HG02884 (cell line): ENCODE measurements at regions not wholly inside any gene's neighbourhood (a gene's known extent, or its start where the extent isn't known, plus 50 kb on each side); places are given as distances from the start of the nearest gene placed in this dataset.
"Not testable (repeated sequence)": the region's sequence is repeated elsewhere in the genome, so short reads cannot be mapped to it uniquely, and the experiment has no call there.

Source experiments
- ATAC-seq: cut with Tn5 transposase; IDR thresholded peaks from one replicate; pipeline ENCODE4 v1.9.1; 2021; ENCODE audit warnings: mild to moderate bottlenecking, moderate library complexity; ENCODE audit not compliant: unreplicated experiment

DNA sequence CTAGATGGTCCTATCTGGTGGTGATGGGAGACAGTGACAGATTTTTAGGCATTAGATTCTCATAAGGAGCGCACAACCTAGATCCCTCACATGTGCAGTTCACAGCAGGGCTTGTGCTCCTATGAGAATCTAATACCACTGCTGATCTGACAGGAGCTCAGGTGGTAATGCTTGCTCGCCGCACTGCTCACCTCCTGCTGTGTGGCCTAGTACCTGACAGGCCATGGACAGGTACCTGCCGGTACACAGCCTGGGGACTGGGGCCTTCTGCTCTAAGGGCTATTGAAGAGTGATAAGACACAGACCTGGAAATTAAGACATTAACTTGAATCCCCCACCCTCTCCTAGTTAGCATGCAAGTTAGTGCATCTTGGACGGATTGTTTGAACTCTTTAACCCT is 64.4 kb downstream of the KLRB1 start:
- not testable (repeated sequence) for ATAC-seq

DNA sequence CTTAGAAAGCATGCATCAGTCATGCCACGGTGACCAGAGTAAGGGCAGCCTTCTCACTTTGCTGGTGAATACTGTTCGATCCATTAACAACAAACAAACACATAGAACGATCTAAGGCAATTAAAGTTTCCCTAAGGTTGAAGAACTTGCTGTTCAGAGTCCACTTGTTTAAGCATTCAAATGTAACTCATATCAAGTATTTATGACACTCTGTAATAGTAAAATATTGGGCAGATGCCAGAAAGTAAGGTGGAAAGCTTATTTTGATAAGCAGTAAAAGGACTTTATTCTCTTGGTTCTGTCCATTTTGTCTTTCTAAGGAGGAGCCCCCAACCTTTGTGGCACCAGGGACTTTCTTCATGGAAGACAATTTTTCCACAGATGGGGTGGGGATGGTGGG is 64.9 kb downstream of the KLRB1 start:
- not testable (repeated sequence) for ATAC-seq

DNA sequence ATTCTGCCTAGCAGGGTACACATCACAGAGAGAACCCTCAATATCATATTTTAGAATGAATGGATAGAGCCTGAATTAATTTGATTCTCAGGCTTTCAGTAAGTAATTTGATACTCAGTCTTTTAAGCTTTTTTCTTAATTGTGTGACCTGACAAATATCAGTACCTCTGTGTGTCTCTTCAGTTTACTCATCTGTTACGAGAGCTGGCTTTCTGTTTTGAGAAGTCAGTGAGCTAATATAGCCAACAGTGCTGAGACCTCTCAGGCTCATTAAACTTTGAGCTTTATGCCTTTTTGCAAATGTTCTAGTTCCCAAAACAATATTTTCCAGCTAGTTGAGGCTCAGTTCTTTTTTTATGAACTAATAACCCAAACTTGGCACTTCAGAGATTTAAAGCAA is 91.8 kb downstream of the KLRB1 start:
- not testable (repeated sequence) for ATAC-seq

DNA sequence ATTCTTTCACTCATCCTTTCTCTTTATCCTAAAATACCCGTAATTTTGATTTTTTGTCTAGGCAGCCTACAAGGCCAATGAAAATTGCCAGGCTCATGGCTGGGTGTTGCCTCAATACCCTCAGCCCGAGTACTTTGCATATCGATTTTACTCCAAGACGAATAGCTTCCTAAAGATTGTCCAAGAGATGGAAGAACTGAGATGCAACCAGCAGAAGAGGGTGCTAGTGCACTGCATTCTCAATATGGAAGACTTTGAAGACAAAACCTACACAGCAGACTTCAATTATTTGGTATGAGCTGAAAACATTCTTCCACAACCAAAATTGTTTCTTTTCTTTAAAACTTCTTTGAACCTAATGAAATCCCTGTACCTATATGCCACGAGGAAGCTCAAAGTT is 95.0 kb downstream of the KLRB1 start:
- not testable (repeated sequence) for ATAC-seq

DNA sequence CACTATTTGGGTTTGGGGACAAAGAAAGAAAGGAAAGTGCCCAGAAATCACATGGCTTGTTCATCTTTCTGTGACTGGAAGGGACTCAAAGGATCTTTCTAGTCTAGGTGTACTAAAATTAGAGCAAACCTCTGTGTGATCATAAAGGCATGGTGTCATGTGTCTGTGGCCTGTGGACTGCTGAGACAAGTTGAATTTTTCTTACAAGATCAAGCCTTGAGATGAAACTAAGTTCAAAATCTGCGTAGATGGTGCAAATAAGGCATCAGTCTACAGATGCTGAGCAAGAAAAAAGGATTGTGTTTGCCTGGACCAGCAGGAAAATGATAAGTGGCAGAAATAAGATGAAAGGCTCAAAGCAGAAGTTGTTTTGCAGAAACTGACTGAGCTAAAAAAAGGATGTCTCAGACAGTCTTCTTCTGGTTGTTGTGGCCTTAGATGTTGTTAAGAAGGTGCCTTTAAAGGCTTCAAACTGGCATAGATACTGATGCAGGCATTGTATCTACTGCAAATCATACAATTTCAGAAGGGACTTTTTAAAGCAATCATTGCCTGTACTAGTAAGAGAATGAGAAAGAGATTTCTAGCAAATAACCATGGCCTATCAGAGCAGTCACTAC is 97.2 kb downstream of the KLRB1 start:
- not testable (repeated sequence) for ATAC-seq

DNA sequence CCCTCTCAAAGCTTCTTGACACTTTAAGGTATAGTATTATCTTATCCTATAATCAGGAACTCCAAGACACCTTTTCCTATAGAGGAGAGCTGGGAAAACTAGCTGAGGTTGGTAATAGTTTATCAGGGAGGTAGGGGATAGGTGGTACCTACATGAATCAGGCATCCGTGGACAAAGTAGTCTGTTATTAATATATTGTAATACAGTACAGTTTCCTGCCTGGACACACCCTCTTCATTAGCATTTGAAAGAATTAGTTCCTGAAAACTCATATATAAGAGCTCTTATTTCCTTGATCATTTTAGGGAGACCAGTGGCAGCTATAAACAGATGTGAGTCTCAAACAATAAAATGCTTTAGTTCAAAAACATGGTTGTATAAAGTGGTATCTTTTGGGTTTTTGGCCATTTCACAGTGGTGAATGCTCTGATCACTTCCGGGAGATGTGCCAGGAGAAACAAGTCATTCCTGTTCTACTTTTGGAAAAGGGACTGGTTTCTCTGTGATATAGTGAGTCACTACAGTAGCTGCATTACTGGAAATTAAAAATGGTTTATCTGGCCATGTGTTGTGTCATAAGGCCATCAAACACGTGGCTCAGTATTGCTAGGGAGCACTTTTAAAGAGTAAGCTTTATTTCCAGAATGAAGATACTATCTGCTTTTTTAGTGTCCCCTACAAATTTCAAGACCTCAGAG is 98.1 kb downstream of the KLRB1 start:
- no peak for ATAC-seq

DNA sequence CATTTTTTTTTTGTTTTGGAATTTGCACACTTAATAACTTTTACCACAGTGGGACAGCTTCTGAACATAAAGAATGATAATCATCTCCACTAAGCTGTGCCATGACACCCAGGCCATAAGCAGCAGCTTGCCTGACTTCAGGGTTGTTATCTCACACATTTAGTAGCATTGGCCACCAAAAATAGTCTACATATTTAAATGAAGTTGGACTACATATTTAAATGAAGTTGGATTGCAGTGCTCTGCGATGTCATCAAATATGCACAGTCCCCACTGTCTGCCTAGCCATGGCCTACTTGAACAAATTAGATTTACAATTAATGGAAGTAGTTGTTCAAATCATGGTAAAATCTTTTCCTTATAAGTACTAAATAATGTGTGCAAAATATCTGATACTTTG is 101.0 kb downstream of the KLRB1 start:
- no peak for ATAC-seq

DNA sequence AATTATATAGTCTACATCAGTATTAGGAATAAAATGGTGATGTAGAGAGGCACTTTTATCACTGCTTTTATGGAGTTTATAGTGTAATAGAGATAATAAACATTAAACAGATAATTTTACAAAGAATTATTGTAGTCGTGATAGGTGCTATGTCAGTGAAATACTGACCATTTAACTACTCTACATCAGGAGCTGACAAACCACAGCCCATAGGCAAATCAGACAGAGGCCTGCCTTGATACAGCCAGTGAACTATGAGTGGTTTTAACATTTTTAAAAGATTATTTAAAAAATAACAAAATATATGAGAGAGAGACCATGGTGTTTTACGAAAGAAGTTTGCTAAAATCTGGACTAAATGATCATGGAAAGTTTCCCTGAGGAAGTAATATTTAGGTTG is 104.3 kb downstream of the KLRB1 start:
- not testable (repeated sequence) for ATAC-seq

DNA sequence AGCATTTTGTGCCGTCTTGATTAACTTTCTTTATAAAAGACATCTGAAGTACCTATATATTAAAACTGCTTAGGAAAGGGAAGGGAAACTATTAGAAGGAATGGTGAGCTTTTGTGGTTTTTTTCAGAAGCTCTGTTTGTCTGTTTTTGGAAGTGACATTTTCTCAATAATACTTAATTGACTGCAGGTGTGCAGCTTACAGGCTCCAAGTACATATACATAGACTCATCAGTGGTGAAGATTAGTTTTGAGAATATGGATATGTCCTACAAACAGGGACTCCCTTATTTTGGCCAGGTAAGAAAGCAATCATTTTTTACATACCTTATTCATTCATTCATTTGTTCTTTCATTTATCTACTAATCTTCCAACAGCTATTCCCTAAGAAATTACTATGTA is 104.9 kb downstream of the KLRB1 start:
- not testable (repeated sequence) for ATAC-seq

DNA sequence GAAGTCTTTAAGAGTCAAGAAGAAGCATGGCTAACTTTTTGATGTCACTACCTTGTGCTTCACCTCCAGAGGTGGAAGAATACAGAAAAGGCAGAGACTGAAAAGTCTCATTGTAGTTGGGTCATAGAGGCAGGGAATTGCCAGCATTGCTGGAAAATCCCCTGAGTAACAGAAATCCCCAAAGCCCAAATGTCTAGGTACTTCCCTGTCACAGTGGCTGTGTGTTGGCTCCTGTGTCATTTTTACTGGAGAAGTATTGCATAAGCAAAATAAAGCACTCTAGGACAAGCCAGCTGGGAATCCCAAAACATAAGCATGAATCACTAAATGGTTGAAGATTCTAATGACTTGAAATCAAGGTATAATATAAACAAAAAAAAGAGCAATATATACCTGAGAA is 114.4 kb downstream of the KLRB1 start:
- ATAC-seq: not testable (repeated sequence)

DNA sequence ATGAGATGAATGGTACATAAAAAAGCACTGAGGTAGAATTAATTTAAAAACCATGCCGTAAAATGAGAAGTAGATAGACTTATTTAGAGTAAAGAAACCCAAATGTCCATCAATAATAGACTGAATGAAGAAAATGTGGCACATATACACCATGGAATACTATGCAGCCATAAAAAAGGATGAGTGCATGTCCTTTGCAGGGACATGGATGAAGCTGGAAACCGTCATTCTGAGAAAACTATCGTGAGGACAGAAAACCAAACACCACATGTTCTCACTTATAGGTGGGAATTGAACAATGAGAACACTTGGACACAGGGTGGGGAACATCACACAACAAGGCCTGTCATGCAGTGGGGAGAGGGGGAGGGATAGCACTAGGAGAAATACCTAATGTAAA is 126.4 kb downstream of the KLRB1 start:
- ATAC-seq: not testable (repeated sequence)

DNA sequence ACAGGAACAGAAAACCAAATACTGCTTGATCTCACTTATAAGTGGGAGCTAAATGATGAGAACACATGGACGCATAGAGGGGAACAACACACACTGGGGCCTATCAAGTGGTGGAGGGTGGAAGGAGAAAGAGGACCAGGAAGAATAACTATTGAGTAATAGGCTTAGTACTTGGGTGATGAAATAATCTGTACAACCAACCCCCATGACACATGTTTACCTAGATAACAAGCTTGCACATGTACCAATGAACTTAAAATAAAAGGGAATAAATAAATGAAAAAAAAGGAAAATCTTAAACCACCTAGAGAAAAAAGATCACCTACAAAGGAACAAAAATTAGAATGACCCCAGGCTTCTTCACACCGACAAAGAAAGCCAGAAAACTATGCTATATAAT is 133.5 kb downstream of the KLRB1 start:
- not testable (repeated sequence) for ATAC-seq

DNA sequence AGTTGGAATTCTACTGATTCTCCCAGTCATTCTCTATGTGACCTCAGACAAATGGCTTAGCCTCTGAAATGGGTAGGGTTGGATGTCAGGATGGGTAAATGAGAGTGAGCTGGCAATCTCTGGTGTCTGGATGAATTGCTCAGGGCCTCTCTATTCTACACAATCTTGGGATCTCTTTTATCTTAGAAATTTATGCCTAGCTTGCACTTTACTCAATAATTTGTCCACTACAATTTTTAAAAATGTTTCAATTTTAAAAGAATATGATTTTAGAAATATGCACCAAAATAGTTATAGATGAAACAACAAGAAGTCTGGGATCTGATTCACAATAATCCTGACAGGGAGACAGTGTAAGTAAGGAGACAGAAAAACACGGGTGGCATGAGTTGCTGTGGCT is 134.1 kb downstream of the KLRB1 start:
- not testable (repeated sequence) for ATAC-seq

DNA sequence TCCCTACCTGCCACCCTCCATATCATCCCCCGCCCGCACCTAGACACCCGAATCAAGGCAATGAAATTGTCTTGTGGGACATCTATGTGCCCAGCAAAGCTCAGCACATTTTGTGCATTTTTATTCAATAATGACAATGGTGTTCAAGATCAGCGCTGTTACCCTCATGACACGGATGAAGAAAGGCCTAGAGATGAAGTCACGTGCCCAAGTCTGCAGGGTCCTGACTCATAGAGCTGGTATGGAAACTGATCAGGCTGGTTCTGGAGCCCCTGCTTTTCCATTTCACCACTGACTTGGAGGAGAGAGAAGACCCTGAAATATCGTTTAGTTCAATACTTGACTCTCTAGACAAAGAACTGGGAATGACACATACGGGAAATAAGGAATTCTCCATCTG is 136.2 kb downstream of the KLRB1 start:
- not testable (repeated sequence) for ATAC-seq

DNA sequence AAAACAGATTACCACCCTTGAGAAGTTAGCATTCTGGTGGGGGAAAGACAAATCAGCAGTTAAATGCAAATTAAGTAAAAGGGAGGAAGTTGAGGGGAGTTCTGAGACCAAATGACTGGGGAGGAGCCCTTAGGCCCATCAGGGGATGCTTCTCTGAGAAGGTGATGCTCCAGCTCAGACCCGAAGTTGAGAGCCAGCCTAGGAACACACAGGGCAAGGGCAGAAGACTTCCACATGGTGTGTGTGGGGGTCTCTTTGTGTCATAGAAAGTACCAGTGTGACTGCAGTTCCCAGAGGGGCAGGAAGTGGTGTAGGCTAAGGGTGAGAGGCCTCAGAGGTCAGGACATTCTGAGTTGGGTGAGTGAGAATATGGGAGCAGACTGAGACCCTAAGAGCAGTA is 137.3 kb downstream of the KLRB1 start:
- ATAC-seq: not testable (repeated sequence)

DNA sequence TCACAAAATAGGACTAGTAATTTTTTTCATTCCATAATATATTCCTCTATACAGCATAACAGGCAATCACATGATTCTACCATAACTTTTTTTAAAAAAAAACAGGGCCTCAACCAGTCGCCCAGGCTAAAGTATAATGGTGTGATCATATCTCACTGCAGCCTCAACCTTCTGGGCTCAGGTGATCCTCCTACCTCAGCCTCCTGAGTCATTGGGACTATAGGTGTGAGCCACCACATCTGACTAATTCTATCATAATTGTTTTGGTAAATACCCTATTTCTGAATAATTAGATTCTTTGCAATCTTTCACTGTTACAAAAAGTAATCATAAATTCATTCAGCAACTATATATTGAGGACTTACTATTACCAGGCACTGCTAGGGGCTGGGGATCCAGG is 137.8 kb downstream of the KLRB1 start:
- not testable (repeated sequence) for ATAC-seq

DNA sequence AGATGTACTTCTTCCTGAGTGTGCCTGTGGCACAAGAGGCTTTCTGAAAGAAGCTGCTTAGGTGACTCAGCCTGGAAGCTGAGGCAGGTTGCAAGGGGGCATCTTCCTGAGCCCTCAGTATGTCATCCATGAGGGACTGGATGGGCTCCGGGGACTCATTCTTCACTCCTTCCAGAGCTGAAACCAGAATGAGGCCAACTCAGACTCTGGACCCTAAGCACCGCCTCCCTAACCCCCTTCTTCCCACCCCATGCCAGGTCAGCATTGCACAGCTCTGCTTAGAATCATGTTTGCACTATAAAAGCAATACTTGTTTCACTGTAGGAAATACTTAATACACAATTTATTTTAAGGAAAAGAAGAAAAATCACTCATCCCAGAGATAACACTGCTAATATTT is 138.3 kb downstream of the KLRB1 start:
- not testable (repeated sequence) for ATAC-seq

DNA sequence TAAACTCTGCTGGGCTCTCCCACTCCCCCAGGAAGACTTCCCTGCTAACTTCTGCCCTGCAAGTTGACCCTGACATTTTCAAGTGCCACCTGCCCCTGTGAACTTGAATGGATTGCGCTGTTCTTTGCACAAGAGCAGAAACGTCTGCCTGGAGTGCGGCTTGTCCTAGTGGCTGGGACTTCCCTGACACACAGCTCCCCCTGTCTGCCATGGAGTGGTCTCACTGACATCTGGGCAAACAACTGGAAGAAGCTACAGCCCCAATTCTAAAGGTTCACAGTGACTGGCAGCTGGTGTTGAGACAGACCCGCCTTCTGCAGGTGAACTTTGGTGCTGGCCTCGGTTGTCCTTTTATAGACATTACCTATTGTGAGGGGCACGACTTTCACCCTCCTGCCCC is 138.7 kb downstream of the KLRB1 start:
- not testable (repeated sequence) for ATAC-seq

DNA sequence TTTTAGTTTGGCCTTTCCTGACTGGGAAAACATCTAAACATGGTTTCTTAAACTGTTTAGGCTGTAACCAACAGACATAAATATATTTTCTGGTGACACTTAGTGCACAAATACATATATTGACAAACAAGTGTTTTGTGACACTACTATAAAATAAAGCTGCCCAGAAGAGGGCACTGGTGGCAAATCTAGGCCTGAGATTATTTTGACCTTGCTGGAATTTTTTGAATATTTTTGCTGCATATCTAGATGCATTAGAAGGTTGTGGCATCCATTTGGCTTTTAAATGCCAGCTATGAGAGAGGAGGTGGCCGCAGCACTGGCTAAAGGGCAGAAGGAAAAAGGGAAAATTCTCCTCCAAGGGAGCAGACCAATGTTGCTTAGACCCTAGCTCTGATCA is 139.6 kb downstream of the KLRB1 start:
- not testable (repeated sequence) for ATAC-seq

DNA sequence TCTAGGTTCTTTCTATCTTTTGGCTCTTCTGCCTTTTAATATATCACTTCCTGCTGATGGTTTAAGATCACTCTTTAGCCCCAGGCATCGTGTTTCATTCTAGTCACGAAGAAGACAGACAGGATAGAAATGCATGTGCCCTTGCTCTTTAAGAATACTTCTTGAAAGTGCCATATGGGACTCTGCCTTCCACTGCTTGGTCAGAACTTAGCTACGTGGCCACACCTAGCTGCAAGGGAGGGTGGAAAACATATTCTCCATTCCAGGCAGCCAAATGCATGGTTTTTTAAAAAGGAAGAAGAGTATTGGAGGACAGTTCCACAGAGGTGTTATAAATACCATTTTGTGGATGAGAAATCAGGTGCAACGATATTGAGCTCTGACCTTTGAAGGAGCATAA is 143.3 kb downstream of the KLRB1 start:
- no peak for ATAC-seq

DNA sequence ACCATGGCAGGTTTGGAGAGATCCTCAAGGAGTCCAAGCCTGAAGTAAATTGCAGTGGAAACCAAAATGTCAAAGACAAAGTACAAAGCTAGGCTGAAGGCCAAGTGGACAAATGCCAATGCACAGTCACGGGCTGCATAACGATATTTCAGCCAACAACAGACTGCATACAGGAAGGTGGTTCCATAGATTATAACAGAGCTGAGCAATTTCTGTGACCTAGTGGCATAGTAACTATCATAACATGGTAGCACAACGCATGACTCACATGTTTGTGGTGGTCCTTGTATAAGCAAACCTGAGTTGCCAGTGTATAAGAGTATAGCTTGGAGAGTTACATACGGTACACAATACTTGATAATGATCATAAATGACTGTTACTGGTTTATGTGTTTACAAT is 152.2 kb downstream of the KLRB1 start:
- ATAC-seq: not testable (repeated sequence)

DNA sequence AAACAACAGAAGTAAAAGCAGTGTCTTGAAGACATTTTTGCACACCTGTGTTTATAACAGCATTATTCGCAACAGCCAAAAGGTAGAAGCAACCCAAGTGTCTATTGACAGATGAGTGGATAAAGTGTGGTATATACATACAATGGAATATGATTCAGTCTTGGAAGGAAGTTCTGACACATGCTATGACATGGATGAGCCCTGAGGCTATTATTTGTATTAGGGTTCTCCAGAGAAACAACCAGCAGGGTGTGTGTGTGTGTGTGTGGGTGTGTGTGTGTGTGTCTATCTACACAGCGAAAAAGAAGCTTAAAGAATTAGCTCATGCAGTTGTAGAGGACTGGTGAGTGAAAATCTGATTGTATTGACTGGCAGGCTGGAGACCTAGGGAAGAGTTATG is 153.7 kb downstream of the KLRB1 start:
- ATAC-seq: not testable (repeated sequence)

DNA sequence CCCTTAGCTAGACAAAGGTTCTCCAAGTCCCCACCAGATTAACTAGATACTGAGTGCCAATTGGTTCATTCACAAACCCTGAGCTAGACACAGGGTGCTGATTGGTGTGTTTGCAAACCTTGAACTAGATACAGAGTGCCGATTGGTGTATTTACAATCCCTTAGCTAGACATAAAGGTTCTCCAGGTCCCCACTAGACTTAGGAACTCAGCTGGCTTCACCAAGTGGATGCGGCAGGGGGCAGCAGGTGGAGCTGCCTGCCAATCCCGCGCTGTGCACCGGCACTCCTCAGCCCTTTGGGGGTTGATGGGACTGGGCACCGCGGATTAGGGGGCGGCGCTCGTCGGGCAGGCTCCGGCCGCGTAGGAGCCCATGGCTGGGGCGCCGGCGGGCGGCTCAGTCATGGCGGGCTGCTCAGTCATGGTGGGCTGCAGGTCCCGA is 157.6 kb downstream of the KLRB1 start:
- not testable (repeated sequence) for ATAC-seq
